GM21717 (cell line): ENCODE measurements at regions not wholly inside any gene's neighbourhood (a gene's known extent, or its start where the extent isn't known, plus 50 kb on each side); places are given as distances from the start of the nearest gene placed in this dataset.
"Not testable (repeated sequence)": the region's sequence is repeated elsewhere in the genome, so short reads cannot be mapped to it uniquely, and the experiment has no call there.

Experiments used
- ATAC-seq: cut with Tn5 transposase; IDR thresholded peaks from one replicate; pipeline ENCODE4 v1.9.1; 2021; ENCODE audit warnings: mild to moderate bottlenecking, moderate library complexity; ENCODE audit not compliant: unreplicated experiment

DNA sequence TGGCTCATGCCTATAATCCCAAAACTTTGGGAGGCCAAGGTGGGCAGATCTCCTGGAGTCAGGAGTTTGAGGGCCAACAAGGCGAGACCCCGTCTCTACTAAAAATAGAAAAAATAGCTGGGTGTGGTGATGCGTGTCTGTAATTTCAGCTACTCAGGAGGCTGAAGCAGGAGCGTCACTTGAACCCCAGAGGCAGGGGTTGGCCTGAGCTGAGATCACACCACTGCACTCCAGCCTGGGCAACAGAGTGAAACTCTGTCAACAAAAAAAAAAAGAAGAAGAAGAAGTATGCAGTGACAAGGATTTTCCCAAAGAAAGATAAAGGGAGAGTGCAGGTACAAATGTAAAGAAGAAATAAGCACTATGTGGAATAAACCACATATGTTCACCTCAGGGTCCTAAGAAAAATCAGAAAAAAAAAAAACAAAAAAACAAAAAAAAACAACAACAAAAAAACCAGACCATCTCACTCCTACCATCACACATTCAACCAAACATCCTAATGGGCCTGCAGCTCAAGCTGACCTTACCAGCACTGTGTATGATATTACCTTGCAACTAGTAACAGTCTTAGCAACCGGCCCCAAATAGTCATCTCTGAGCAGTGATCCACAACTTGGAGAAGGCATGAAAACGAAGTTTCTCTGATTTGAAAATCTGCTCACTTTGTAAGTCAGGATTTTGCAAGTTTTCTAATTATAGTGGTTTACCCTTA is 296.7 kb upstream of the PROK2 start:
- ATAC-seq = no peak

DNA sequence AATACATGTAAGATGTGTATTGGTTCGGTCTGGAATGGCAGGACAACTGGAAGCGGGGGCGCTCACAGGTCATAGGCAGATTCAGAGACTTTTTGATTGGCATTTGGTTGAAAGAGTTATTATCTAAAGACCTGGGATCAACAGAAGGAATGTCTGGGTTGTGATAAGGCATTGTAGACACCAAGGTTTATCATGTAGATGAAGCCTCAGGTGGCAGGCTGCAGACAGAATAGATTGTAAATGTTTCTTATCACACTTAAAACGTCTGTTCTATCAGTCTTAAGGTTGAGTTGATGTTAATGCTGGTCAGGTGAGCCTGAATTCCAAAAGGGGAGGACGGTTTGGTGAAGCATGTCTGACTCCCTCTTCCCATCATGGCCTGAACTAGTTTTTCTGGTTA is 295.9 kb upstream of the PROK2 start:
- no peak for ATAC-seq

DNA sequence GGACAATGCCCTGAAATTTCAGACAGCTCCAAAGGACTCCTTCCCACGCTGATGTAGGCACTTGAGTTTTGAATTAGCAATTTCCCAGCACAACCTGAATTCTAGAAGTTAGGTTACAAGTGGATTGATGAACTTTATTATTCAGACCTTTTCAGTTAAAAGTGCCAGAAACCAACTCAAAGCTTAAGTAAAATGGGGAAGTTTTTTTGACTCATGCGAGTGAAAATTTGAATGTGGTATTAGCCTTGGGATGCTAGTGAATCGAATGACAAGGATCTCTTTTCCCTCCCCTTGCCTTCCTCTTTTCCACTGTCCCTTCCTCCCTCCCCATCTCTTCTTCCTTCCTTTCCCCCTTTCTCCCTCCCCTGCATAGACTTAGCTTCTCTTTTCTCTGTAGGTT is 295.1 kb upstream of the PROK2 start:
- no peak for ATAC-seq

DNA sequence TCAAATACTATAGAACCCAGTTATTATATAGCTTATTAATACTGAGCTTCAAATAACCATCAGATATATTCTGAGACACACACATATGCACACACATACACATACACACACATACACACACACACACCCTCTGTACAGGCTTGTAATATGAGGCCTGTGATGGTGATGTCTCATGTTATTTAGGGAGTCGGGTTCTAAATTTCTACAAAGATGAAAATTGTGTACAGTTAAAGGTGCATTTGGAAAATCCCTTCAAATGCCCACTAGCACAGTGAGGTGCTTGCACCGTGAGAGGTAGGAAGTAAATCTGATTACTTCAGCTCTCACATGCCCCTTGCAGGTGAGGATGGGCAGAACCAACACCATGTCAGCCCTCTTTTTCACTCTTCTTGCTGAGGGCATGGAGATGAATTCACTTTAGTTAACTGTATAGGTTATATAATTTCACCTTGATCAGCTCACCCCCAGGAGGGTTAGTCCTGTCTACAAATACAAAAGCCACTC is 294.5 kb upstream of the PROK2 start:
- ATAC-seq = no peak

- peak; percentile 27 for ATAC-seq
Measured at GRCh38 chr3:72078676-72079368, 293.9 kb upstream of the PROK2 start.

DNA sequence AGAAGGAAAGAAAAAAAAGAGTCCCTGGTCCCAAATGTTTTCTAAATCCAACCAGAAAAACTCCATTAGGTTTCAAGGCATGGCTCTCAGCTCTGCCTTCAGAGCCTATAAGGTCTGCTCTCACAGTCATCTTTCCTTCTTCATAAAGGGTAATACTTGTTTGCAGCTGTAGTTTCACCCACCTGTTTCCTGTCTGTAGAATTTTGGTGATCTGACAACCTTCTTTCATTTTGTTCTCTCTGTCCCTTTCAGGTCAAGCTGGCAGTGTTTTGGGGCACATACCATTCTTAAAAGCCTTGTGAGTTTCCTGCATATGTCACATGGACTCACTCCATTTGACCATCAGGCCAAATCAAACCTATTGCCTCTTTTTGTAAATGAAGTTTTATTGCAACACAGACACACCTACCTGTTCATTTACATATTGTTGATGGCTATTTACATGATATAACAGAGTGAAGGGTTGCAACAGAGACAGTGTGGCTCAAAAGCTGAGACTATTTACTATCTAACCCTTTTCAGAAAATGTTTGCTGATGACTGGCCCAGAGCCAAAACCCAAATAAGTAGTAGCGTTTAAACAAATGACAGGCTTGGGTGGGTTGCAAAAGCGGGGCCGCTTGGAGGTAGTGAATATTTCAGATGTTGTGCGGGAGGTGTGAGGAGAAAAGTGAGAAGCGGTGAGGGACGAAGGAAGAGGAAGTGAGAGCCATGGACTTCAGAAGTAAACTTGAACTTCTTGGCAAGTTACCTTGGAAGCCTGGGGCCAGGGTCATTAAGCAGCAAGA is 292.7 kb upstream of the PROK2 start:
- peak; percentile 32 for ATAC-seq

DNA sequence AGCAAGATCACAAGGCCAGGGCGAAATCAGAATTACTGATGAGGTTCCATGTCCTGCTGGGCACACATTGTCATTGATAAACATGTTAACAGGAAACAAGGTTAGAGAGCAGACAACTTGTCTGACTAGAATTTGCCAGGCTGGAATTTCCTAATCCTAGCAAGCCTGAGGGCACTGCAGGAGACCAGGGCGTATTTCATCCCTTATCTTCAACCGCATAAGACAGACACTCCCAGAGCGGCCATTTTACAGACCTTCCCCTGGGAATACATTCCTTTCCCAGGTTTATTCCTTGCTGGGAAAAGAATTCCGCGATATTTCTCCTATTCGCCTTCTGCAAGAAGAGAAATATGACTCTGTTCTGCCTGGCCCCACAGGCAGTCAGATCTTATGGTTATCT is 290.9 kb upstream of the PROK2 start:
- ATAC-seq = not testable (repeated sequence)

DNA sequence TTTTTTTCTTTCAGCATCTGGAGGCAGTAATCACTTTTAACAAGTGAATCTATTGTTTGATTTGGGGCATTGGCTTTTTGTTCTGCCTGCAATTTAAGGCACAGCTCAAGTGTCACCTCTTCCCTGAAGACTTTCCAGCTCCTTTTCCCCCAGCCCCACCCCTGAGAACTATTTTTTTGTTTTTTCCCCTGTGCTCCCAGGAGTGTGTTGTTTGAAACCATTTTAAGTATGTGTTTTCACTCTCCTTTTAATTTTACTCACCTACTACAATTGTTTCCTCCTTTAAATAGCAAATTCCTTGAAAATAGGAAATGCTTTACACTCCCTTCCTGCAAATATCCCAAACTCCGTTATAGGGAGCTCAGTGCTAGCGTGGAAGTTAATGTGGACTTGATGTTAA is 286.7 kb upstream of the PROK2 start:
- no peak for ATAC-seq

DNA sequence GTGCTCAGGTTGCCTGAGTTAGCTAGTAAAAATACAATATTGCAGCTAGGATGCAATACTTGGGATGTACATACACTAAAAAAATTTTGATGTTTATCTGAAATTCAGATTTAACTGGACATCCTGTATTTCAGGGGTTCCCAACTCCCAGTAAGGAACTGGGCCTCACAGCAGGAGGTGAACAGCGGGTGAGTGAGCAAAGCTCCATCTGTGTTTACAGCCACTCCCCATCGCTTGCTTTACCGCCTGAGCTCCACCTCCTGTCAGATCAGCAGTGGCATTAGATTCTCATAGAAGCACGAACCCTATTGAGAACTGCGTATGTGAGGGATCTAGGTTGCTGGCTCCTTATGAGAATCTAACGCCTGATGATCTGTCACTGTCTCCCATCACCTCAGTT is 285.1 kb upstream of the PROK2 start:
- ATAC-seq = no peak

- ATAC-seq = no peak
Measured at GRCh38 chr3:72069543-72069942, 284.6 kb upstream of the PROK2 start.

DNA sequence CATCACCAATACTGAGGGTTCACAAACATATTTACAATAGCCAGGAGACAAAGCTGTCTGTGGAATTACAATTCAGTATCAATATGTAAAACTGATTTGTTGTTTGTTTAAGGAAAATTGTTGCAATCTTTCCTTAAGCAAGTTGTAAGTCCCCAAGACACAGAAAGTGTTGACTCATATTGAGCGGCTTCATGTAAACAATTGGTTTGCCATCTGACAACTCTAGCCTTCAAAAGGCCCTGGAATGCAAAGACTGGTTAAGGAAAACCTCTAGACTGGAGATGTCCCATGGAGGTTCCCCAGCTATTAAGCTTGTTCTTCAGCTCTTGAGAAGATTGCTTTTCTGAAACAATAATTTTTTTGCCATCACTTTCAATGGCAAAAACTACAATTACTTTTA is 283.7 kb upstream of the PROK2 start:
- no peak for ATAC-seq

DNA sequence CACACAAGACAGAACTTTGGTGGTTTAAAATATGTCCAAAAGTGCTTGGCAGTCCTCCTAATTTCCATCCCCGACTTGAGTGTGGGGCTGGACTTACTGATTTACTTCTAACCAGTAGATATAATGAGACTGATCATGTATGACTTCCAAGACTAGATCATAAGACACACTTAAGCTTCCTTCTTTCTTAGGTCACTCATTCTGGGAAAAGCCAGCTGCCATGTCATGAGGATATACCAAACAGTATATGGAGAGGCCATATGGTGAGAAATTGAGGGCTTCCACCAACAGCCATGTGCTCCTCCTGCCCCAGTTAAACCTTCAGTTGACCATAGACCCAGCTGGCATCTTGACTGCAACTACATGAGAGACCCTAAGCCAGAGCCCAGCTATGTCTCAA is 282.8 kb upstream of the PROK2 start:
- ATAC-seq = no peak

DNA sequence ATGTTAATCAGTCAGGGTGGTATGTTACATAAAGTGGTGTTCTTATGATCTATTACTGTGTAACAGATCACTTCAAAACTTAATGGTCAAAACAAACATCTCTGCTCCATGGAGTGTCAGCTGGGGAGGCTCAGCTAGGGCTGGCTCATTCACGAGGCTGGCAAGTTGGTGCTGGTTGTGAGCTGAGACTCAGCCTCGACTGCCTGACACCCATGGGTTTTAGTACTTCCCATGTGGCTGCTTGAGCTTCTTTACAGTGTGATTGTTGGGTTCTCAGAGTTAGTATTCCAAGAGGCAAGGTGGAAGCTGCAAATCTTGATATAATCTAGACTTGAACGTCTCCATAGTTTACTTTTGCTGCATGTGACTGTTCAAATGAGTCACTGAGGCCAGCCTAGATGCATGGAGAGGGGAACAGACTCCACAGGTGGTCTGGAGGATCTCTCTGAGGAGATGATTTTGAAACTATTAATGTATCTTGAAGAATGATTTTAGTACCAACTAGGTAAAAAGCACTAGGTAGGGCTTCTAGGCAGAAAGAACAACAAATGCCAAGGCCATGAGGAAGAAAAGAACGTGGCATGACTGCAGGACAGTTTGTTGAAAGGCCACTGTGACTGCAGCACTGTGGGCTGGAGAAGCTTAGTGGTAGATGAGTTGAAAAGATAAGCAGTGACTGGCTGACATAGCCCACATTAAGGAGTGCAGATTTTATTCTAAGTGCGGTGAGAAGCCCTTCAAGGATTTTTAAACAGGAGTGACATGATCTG is 281.1 kb upstream of the PROK2 start:
- no peak for ATAC-seq

DNA sequence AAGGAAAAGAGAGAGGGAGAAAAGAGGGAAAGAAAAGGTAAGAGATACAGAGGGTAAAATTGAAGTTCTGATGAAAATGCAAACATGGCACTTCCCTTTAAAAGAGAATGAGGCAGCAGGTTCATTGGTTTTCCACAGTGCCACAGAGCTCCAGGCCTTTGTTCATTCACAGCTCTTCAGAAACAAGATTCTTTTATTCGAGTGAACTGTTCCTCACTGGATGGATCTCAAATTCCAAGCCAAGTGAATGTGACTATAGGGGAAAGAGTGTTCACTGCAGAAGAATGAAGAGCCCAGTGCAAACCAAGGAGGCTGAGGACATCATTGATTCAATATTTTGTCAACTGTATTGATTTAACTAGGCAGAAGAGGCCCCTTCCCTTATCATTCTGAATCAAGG is 280.3 kb upstream of the PROK2 start:
- no peak for ATAC-seq

GRCh38 chr3:72064727-72065126 is 279.8 kb upstream of the PROK2 start:
- ATAC-seq = not testable (repeated sequence)

GRCh38 chr3:72062017-72062416 is 277.1 kb upstream of the PROK2 start:
- no peak for ATAC-seq

DNA sequence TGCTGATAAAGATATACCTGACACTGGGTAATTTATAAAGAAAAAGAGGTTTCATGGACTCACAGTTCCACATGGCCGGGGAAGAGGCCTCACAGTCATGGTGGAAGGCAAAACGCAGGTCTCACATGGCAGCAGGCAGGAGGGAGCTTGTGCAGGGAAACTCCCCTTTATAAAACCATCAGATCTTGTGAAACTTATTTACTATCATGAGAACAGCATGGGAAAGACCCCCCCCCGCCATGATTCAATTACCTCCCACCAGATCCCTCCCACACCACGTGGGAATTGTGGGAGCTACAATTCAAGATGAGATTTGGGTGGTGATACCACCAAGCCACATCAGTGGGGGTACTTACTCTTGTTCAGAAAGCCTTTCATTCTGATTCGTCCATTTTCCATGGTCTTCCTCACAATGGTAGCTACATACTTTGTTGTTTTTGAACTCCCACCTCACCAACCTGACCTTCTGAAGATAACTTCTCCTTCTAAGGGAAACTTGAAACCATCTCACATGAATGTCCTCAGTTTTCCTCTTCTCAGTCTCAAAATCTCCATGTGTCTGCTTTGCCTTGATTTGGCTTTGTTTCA is 275.6 kb upstream of the PROK2 start:
- no peak for ATAC-seq

- no peak for ATAC-seq
Measured at GRCh38 chr3:72058493-72059081, 273.6 kb upstream of the PROK2 start.

GRCh38 chr3:72055436-72055835 is 270.5 kb upstream of the PROK2 start:
- ATAC-seq = no peak

GRCh38 chr3:72054976-72055375 is 270.0 kb upstream of the PROK2 start:
- ATAC-seq = no peak
